DMS114 treated with DMSO at 0.1 percent for 48 hours (cell line): ENCODE measurements at regions not wholly inside any gene's neighbourhood (a gene's known extent, or its start where the extent isn't known, plus 50 kb on each side); places are given as distances from the start of the nearest gene placed in this dataset.
"Not testable (repeated sequence)": the region's sequence is repeated elsewhere in the genome, so short reads cannot be mapped to it uniquely, and the experiment has no call there.

Source experiments
- DNase-seq: peaks from one replicate; lab custom pipeline; 2025; ENCODE audit not compliant: unreplicated experiment; lab: John Stamatoyannopoulos, UW

DNA sequence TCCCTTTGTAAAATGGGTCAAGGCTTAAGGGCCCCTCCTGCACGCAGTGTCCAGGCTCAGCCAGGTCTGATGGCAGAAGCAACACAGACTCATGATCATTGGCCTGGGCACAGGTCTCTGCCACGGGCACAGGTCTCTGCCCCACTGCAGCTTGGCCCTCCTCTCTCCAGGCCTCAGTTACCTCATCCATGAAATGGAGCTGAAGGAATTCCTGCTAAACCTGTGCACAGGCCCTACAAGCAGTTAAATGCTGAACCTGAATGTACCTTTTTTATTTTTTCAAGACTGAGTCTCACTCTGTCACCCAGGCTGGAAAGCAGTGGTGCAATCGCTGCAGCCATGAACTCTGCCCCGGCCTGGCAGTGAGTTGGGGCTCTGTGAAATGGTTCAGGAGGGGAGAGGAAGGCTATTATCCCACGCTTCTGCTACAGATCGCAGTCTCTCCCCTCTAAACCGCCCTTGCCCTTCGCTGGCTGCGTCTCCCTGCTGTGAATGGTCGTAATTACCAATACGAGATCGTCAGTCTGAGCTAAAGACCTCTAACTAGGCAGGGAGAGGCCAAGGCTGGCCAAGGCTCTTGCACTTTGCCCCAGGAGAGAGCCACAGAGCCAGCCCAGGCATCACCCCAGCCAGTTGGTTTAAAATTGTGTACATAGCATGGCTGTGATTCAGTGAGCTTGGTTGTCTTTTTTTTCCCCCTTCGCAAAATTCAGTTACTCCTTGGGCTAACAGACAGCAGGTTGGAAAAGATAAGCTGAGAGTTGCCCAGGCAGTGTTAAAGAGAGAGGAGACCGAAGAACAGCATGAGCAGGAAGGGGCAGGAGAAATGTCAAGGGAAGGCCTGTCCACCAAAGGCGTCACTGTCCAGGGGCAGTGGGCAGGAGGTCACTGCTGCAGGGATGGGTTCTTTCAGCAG lies 93.0 kb upstream of the KCTD7 start:
- DNase-seq, result no peak

GRCh38 chr7:66537380-66537779 lies 91.3 kb upstream of the KCTD7 start:
- no peak for DNase-seq

- DNase-seq, result no peak
Observed at GRCh38 chr7:66537876-66538275, 90.8 kb upstream of the KCTD7 start.

- DNase-seq, result no peak
Observed at GRCh38 chr7:66539264-66539623, 89.4 kb upstream of the KCTD7 start.

- no peak for DNase-seq
Observed at GRCh38 chr7:66539902-66540375, 88.7 kb upstream of the KCTD7 start.

DNA sequence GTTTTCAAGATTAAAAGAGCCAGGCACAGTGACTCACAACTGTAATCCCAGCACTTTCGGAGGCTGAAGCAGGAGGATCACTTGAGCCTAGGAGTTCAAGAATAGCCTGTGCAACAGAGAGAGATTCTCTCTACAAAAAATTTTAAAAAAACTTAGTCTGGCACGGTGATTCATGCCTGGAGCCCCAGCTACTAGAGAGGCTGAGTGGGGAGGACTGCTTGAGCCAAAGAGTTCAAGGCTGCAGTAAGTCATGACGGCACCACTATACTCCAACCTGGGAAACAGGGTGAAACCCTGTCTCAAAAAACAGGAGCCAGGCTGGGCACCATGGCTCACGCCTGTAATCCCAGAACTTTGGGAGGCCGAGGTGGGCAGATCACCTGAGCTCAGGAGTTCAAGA lies 86.6 kb upstream of the KCTD7 start:
- DNase-seq, result no peak

GRCh38 chr7:66542528-66543269 lies 86.0 kb upstream of the KCTD7 start:
- no peak for DNase-seq

GRCh38 chr7:66549466-66549865 lies 79.2 kb upstream of the KCTD7 start:
- DNase-seq, result no peak

GRCh38 chr7:66553001-66553400 lies 75.7 kb upstream of the KCTD7 start:
- DNase-seq, result no peak

DNA sequence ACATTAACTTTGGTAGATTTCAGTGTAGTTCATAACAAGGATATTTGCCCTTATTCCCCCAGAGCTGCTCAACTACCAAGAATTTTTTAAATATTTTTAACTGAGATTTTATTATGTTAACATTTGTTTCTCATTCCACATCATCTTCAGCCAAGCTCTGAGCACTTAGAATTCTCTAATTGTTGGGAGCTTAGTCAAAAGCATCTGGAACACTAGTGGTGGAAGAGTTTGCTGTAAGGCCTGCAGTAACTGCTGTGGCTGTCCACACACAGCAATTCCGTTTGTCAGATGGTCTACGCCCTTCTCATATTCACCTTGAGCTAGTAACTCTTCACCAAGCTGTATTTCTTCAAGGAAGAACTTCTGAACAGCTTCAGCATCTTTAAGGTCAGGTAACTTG lies 75.0 kb upstream of the KCTD7 start:
- DNase-seq, result not testable (repeated sequence)

DNA sequence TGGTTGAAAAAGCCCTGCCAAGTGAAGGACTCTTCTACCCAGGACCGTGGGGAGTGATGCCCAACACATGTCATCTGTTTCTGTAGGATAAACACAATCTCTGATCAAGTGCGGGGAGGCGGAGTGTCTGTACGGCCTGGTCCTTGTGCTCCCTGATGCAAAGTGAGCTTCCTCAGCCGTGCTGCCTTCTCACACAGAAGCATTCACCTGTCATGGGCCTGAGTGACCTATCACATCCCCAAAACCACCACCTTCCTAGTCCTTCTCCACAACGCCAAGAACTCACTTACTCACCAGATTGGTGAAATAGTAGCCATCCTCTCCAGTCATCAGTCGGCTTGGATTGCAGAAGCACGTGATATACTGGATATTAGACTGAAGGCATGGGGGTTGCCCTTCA lies 74.4 kb upstream of the KCTD7 start:
- DNase-seq, result not testable (repeated sequence)

DNA sequence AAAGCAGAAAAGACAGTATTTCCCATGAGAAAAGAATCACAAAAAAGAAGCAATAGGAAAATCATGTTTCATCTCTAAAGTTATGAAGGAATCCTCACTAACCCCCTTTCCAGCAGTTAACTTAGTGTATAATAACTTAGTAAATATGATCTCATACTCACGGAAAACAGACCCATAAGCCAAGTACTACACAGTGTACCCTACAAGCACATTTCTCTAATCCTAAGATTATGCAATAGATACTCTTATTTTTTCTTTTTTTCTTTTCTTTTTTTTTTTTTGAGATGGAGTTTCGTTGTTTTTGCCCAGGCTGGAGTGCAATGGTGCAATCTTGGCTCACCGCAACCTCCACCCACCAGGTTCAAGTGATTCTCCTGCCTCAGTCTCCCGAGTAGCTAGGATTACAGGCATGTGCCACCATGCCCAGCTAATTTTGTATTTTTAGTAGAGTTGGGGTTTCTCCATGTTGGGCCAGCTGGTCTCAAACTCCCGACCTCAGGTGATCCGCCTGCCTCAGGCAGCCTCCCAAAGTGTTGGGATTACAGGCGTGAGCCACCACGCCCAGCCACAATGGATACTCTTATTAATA lies 73.7 kb upstream of the KCTD7 start:
- DNase-seq, result not testable (repeated sequence)

DNA sequence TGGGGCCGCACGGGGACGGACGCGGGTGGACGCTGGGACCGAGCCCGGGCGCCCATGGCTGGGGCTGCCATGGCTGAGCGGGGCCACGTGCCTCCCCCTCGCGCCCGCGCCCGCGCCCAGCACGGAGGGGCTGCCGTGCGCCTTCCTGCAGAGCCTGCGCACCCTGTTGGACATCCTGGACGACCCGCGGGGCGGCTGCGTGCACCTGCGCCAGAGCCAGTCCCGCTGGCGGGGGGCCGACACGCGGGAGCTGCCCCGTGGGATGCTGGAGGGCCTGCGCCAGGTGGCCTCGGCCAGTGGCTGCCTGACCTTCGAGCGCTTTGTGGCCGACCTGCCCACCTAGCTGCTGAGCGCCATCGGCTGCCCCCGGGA lies 72.5 kb upstream of the KCTD7 start:
- no peak for DNase-seq

- DNase-seq, result no peak
Observed at GRCh38 chr7:66556549-66557213, 72.0 kb upstream of the KCTD7 start.

GRCh38 chr7:66557214-66558200 lies 71.2 kb upstream of the KCTD7 start:
- no peak for DNase-seq

DNA sequence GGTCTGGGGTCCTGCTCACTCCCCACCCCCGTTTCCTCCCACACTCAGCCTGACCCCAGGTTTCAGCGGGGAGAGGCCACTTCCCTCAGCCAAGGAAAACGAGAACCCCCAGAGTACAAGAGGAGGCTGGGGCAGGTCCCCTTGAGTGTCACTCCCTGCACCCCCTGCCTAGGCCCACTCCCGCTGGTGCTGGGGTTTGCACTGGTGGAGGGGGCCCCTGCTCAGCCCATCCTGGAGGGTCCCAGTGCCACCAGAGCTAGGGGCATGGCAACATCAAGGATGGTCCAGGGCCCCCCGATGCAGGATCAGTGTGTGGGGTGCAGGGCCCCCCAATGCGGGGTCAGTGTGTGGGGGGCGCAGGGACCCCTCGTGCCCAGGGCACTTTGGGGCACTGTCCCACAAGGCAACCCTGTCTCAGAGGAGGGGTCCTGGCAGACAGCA lies 70.5 kb upstream of the KCTD7 start:
- no peak for DNase-seq

- no peak for DNase-seq
Observed at GRCh38 chr7:66558660-66559465, 69.8 kb upstream of the KCTD7 start.

DNA sequence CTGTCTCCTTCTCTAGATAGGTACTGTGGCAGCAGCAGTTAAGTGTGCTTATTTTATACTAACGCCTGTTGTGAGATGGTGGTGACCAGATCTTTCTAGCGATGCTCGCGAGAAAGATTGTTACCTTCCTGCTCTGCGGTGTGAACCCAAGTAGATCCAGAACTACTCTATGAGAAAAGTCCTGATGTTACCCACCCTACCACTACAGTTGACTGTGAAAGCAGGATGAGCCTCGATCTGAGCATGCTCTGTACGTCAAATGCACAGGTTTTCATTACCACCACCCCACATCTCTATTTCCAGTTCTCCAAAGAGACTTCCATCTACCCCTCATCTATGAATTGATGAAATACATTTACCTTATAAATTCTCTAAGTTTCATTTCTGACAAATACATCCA lies 64.6 kb upstream of the KCTD7 start:
- DNase-seq, result no peak

DNA sequence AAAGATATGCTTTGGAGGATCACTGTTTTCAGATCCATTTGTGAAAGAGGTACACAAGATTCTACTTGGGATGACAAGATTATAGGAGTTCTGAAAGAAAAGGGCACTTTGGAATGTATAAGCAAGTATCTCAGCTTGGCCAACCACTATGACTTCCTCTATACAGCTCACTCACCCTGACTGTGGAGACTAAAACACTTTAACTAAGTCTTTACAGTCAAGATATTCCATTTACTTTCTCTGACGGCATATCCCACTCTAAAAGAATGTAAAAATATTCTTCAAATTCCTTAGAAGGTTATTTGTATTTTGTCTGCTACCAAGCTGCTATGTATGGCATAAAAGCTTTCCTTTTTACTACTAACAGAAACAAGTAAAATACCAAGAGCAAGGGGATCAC lies 58.5 kb upstream of the KCTD7 start:
- DNase-seq, result not testable (repeated sequence)
